Gastroesophageal sphincter (tissue), 3 donors: ENCODE measurements at regions not wholly inside any gene's neighbourhood (a gene's known extent, or its start where the extent isn't known, plus 50 kb on each side); places are given as distances from the start of the nearest gene placed in this dataset.

Experiments
- POLR2A ChIP-seq, 2 donors: fragments of 450-650 bp; IDR thresholded peaks; one replicate each; pipeline ENCODE4 v1.6.1; 2017; ENCODE audit warnings: antibody characterized with exemption in 2 of 2, mild to moderate bottlenecking in 2 of 2, moderate library complexity in 1 of 2
- TF ChIP-seq, protein P1 (sequence below), 4 experiments: fragments of 200-600 bp in 2 of 4; fragments of 450-650 bp in 2 of 4; sonication (generic) in 1 of 4; IDR thresholded peaks; one replicate each; pipeline ENCODE4 v1.5.1; 2017 to 2019; ENCODE audit warnings: antibody characterized with exemption in 4 of 4, mild to moderate bottlenecking in 2 of 4, moderate library complexity in 2 of 4

DNA sequence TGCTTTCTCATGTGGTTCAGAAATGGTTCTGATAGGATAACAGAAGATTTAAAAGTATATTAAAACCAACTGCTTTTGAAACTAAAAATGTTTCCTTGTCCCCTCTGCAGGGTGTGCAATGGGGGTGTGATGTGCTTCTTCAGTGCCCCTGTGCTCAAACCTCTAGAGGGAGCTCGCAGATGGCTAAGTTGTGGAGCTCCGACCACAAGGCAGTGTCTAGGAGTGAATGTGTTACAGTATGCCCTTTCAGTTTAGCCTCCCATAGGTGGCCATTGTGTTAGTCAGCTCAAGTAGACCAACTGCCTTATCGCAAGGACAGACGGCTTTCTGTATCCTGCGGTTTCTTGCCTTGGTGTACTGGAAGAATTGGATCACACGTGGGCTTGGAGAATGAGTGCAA is 130.5 kb downstream of the TENT5D start:
- TF ChIP-seq, protein P1, sequence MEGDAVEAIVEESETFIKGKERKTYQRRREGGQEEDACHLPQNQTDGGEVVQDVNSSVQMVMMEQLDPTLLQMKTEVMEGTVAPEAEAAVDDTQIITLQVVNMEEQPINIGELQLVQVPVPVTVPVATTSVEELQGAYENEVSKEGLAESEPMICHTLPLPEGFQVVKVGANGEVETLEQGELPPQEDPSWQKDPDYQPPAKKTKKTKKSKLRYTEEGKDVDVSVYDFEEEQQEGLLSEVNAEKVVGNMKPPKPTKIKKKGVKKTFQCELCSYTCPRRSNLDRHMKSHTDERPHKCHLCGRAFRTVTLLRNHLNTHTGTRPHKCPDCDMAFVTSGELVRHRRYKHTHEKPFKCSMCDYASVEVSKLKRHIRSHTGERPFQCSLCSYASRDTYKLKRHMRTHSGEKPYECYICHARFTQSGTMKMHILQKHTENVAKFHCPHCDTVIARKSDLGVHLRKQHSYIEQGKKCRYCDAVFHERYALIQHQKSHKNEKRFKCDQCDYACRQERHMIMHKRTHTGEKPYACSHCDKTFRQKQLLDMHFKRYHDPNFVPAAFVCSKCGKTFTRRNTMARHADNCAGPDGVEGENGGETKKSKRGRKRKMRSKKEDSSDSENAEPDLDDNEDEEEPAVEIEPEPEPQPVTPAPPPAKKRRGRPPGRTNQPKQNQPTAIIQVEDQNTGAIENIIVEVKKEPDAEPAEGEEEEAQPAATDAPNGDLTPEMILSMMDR (IDR thresholded peaks at IDR 0.05), result no peak
- TF ChIP-seq POLR2A (IDR thresholded peaks at IDR 0.05), result no peak
